Liver (tissue), 8 donors: ENCODE measurements at regions not wholly inside any gene's neighbourhood (a gene's known extent, or its start where the extent isn't known, plus 50 kb on each side); places are given as distances from the start of the nearest gene placed in this dataset.
A peak's percentile ranks its signal among the peaks of the same experiment; 100 is the strongest.

Source experiments
- DNase-seq: peaks from one replicate; pipeline ENCODE4 v3.0.0-alpha.2; 2017; ENCODE audit warnings: low spot score
- H3K27ac ChIP-seq, 2 donors: one replicate each; pipeline ENCODE4 v1.7.0; 2013; ENCODE audit warnings: inconsistent platforms in 2 of 2, low read length in 2 of 2, control low read depth in 1 of 2, low read depth in 1 of 2, mild to moderate bottlenecking in 1 of 2
- H3K27me3 ChIP-seq, 4 donors: one replicate each; pipeline versions ENCODE4 v1.6.1 to v1.7.0; 2013; ENCODE audit warnings: low read length in 3 of 4, inconsistent platforms in 1 of 4, mild to moderate bottlenecking in 1 of 4, moderate library complexity in 1 of 4; ENCODE audit not compliant: control insufficient read depth in 4 of 4, insufficient read depth in 4 of 4
- H3K36me3 ChIP-seq, 4 donors: one replicate each; pipeline versions ENCODE4 v1.6.1 to v1.7.0; 2013; ENCODE audit warnings: low read length in 3 of 4, mild to moderate bottlenecking in 3 of 4, low read depth in 1 of 4, moderate library complexity in 1 of 4; ENCODE audit not compliant: control insufficient read depth in 4 of 4, insufficient read depth in 3 of 4
- H3K4me1 ChIP-seq, 4 donors: one replicate each; pipeline versions ENCODE4 v1.6.1 to v1.7.0; 2013; ENCODE audit warnings: low read length in 3 of 4, mild to moderate bottlenecking in 3 of 4, moderate library complexity in 1 of 4; ENCODE audit not compliant: control insufficient read depth in 4 of 4, insufficient read depth in 4 of 4
- H3K4me3 ChIP-seq, 3 donors: one replicate each; pipeline versions ENCODE4 v1.6.1 to v1.7.0; 2013; ENCODE audit warnings: low read length in 3 of 3, control low read depth in 1 of 3, low read depth in 1 of 3, mild to moderate bottlenecking in 1 of 3
- H3K9ac ChIP-seq, 2 donors: one replicate each; pipeline ENCODE4 v1.7.0; 2013; ENCODE audit warnings: low read length in 2 of 2, mild to moderate bottlenecking in 2 of 2, moderate library complexity in 2 of 2, control low read depth in 1 of 2, low read depth in 1 of 2
- H3K9me3 ChIP-seq, 4 donors: one replicate each; pipeline versions ENCODE4 v1.6.1 to v1.7.0; 2013; ENCODE audit warnings: low read length in 3 of 4; ENCODE audit not compliant: control insufficient read depth in 4 of 4
- CTCF ChIP-seq: fragments of 150-350 bp; IDR thresholded peaks from 2 replicates; pipeline ENCODE4 v1.5.1; 2017; ENCODE audit warnings: improper control_type of control experiment, low read depth, low read length; ENCODE audit not compliant: missing input control
- EGR1 ChIP-seq, 2 donors: IDR thresholded peaks; 2 replicates each; pipeline ENCODE4 v1.6.1; 2016 to 2018; ENCODE audit warnings: antibody characterized with exemption in 2 of 2, low read depth in 2 of 2
- FOXA1 ChIP-seq: IDR thresholded peaks from 2 replicates; pipeline ENCODE4 v1.6.1; 2016; ENCODE audit warnings: antibody characterized with exemption
- FOXA2 ChIP-seq: IDR thresholded peaks from 2 replicates; pipeline ENCODE4 v1.6.1; 2016; ENCODE audit warnings: antibody characterized with exemption
- GABPA ChIP-seq, 2 donors: IDR thresholded peaks in 1 of 2; conservative IDR thresholded peaks in 1 of 2; 2 replicates each; pipeline ENCODE4 v1.6.1; 2016; ENCODE audit warnings: antibody characterized with exemption in 2 of 2, mild to moderate bottlenecking in 1 of 2, moderate library complexity in 1 of 2
- HNF4A ChIP-seq, 2 donors: conservative IDR thresholded peaks; 2 replicates each; pipeline ENCODE4 v1.6.1; 2016; ENCODE audit warnings: antibody characterized with exemption in 2 of 2, mild to moderate bottlenecking in 2 of 2
- HNF4G ChIP-seq: IDR thresholded peaks from 2 replicates; pipeline ENCODE4 v1.6.1; 2016; ENCODE audit warnings: antibody characterized with exemption
- JUND ChIP-seq, 2 donors: IDR thresholded peaks; 2 replicates each; pipeline ENCODE4 v1.6.1; 2016; ENCODE audit warnings: antibody characterized with exemption in 2 of 2
- NR2F2 ChIP-seq: IDR thresholded peaks from 2 replicates; pipeline ENCODE4 v1.6.1; 2016; ENCODE audit warnings: antibody characterized with exemption
- RAD21 ChIP-seq, 2 donors: IDR thresholded peaks; 2 replicates each; pipeline ENCODE4 v1.6.1; 2016; ENCODE audit warnings: antibody characterized with exemption in 2 of 2, mild to moderate bottlenecking in 2 of 2
- RXRA ChIP-seq, 2 donors: IDR thresholded peaks; 2 replicates each; pipeline ENCODE4 v1.6.1; 2017 to 2018; ENCODE audit warnings: antibody characterized with exemption in 2 of 2, mild to moderate bottlenecking in 1 of 2
- SP1 ChIP-seq: IDR thresholded peaks from 2 replicates; pipeline ENCODE4 v1.6.1; 2018; ENCODE audit warnings: antibody characterized with exemption, mild to moderate bottlenecking
- TAF1 ChIP-seq: conservative IDR thresholded peaks from 2 replicates; pipeline ENCODE4 v1.6.1; 2016; ENCODE audit warnings: antibody characterized with exemption, mild to moderate bottlenecking
- YY1 ChIP-seq: IDR thresholded peaks from 2 replicates; pipeline ENCODE4 v1.6.1; 2016; ENCODE audit warnings: antibody characterized with exemption, mild to moderate bottlenecking
- ZBTB33 ChIP-seq: IDR thresholded peaks from 2 replicates; pipeline ENCODE4 v1.6.1; 2016; ENCODE audit warnings: antibody characterized with exemption
- WGBS: extraction: QIAGEN DNeasy Blood & Tissue Kit; methylation state at CpG from one replicate; pipeline ENCODE4 v1.1.7; 2013; 5-methylcytosine and 5-hydroxymethylcytosine counted together
- TF ChIP-seq, protein P1 (sequence below): IDR thresholded peaks from 2 replicates; pipeline ENCODE4 v1.6.1; 2016; ENCODE audit warnings: antibody characterized with exemption, mild to moderate bottlenecking
- TF ChIP-seq, protein P2 (sequence below): IDR thresholded peaks from 2 replicates; pipeline ENCODE4 v1.6.1; 2016; ENCODE audit warnings: antibody characterized with exemption
- TF ChIP-seq, protein P3 (sequence below): IDR thresholded peaks from 2 replicates; pipeline ENCODE4 v1.6.1; 2016; ENCODE audit warnings: antibody characterized with exemption
- donor health status: healthy.
- donor health status: healthy.
- donor health status: healthy.
- donor health status: healthy.
- donor health status: healthy.

- 17% methylated on average over 12 of the region's 12 CpGs for WGBS
- no peak for DNase-seq
Measured at GRCh38 chr11:129323896-129324502, 51.6 kb upstream of the BARX2 start.

More at GRCh38 chr11:129323896-129324502, 51.6 kb upstream of the BARX2 start:
- peak overlapping the region; percentile 82 to 92 for H3K27ac ChIP-seq
- H3K4me1 ChIP-seq: peaks cover 9 to 67% (median 62%) of the 10 kb centered on the region in 4 donors
- H3K27me3 ChIP-seq: no peaks in the 10 kb centered on the region
- peak overlapping the region in 1 of 2 donors; percentile 45 for H3K9ac ChIP-seq
- H3K9me3 ChIP-seq: no peaks in the 10 kb centered on the region
- H3K36me3 ChIP-seq: no peaks in the 10 kb centered on the region
- TF ChIP-seq CTCF (no peak), JUND (IDR thresholded peaks at IDR 0.05) (no peak), GABPA (IDR thresholded peaks at IDR 0.05 in 1 of 2, conservative IDR thresholded peaks at IDR 0.05 in 1 of 2) (no peak), TAF1 (no peak), RAD21 (IDR thresholded peaks at IDR 0.05) (no peak), SP1 (no peak), FOXA1 (no peak), RXRA (IDR thresholded peaks at IDR 0.05) (no peak), NR2F2 (no peak), HNF4A (conservative IDR thresholded peaks at IDR 0.05) (no peak), EGR1 (IDR thresholded peaks at IDR 0.05; ENCODE audit: low read depth in 2 of 2) (no peak), HNF4G (no peak), FOXA2 (no peak), YY1 (no peak), ZBTB33 (no peak)
- TF ChIP-seq, protein P1, sequence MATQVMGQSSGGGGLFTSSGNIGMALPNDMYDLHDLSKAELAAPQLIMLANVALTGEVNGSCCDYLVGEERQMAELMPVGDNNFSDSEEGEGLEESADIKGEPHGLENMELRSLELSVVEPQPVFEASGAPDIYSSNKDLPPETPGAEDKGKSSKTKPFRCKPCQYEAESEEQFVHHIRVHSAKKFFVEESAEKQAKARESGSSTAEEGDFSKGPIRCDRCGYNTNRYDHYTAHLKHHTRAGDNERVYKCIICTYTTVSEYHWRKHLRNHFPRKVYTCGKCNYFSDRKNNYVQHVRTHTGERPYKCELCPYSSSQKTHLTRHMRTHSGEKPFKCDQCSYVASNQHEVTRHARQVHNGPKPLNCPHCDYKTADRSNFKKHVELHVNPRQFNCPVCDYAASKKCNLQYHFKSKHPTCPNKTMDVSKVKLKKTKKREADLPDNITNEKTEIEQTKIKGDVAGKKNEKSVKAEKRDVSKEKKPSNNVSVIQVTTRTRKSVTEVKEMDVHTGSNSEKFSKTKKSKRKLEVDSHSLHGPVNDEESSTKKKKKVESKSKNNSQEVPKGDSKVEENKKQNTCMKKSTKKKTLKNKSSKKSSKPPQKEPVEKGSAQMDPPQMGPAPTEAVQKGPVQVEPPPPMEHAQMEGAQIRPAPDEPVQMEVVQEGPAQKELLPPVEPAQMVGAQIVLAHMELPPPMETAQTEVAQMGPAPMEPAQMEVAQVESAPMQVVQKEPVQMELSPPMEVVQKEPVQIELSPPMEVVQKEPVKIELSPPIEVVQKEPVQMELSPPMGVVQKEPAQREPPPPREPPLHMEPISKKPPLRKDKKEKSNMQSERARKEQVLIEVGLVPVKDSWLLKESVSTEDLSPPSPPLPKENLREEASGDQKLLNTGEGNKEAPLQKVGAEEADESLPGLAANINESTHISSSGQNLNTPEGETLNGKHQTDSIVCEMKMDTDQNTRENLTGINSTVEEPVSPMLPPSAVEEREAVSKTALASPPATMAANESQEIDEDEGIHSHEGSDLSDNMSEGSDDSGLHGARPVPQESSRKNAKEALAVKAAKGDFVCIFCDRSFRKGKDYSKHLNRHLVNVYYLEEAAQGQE: no peak
- TF ChIP-seq, protein P2, sequence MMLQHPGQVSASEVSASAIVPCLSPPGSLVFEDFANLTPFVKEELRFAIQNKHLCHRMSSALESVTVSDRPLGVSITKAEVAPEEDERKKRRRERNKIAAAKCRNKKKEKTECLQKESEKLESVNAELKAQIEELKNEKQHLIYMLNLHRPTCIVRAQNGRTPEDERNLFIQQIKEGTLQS: no peak
- TF ChIP-seq, protein P3, sequence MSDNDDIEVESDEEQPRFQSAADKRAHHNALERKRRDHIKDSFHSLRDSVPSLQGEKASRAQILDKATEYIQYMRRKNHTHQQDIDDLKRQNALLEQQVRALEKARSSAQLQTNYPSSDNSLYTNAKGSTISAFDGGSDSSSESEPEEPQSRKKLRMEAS: no peak
- H3K4me3 ChIP-seq: peak overlapping the region; percentile 20 to 34 (median 33)
